HG02973 (cell line): ENCODE measurements at regions not wholly inside any gene's neighbourhood (a gene's known extent, or its start where the extent isn't known, plus 50 kb on each side); places are given as distances from the start of the nearest gene placed in this dataset.
"Not testable (repeated sequence)": the region's sequence is repeated elsewhere in the genome, so short reads cannot be mapped to it uniquely, and the experiment has no call there.

Experiments used
- ATAC-seq: cut with Tn5 transposase; IDR thresholded peaks from one replicate; pipeline ENCODE4 v1.9.1; 2021; ENCODE audit warnings: moderate library complexity; ENCODE audit not compliant: unreplicated experiment

DNA sequence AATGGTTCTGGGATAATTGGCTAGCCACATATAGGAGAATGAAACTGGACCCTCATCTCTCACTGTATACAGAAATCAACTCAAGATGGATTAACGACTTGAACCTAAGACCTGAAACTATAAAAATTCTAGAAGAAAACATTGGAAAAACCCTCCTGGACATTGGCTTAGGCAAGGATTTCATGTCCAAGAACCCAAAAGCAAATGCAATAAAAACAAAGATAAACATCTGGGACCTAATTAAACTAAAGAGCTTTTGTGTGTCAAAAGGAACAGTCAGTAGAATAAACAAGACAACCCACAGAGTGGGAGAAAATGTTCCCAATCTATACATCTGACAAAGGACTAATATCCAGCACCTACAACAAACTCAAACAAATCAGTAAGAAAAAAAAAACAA lies 524.3 kb upstream of the CADM1 start:
- ATAC-seq = not testable (repeated sequence)

- no peak for ATAC-seq
These were observed 495.2 kb upstream of the CADM1 start for GRCh38 chr11:115999437-115999836.

DNA sequence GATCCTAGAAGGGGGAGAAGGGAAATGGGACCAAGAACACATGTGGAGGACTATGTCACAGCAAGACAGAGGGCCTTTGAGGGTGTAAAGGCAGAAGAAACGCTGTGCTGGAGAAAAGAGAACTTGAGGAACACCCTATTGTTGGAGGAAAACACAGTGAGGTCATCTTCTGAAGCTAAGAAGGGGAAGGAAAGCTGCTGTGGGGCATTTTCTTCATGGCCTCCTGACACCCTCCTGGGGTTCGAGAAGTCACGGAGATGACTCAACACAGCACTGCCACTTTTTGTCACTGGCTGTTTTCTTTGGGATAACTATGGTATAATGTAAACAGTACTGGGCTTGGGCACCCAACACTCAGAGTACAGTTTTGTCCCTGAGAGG lies 492.6 kb upstream of the CADM1 start:
- peak; percentile 27 for ATAC-seq

GRCh38 chr11:115996125-115996807 lies 492.1 kb upstream of the CADM1 start:
- peak; percentile 96 for ATAC-seq

GRCh38 chr11:115993590-115993989 lies 489.4 kb upstream of the CADM1 start:
- ATAC-seq = no peak

GRCh38 chr11:115990004-115990447 lies 485.8 kb upstream of the CADM1 start:
- ATAC-seq = no peak

DNA sequence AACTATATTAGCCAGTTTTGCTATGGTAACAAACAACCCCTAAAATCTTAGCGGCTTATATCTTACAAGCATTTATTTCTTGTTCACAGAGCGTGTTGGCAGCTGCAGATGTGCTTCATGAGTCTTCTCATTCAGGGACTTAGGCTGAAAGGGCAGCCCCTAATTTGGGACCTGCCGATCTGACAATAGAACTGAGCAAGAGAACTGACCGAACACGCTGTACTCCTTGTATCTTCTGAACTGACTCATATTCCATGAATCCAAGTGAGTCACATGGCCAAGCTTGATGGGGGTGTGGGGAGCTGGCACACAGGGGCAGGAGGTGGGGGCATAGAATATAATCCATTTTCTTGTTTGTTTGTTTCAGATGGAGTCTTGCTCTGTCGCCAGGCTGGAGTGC lies 481.7 kb upstream of the CADM1 start:
- no peak for ATAC-seq

DNA sequence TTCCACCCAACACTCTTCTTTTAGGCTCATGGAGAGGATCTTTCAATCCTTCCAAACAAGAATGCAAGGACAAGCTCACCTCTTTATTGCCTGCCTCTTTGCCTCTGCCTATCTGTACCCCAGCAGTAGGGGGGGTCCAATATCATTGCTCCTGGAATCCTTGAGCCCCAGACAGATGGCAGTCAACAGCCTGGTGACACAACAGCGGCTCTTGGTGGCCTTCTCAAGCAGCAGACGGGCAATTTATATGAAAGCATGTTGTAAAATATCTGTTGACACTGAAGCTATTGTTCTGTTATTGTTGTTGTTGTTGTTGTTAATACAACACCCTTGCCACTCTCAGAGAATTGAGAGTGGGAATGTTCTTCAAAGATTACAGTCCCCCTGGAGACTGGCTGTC lies 480.0 kb upstream of the CADM1 start:
- no peak for ATAC-seq

GRCh38 chr11:115982666-115983065 lies 478.5 kb upstream of the CADM1 start:
- ATAC-seq = no peak

DNA sequence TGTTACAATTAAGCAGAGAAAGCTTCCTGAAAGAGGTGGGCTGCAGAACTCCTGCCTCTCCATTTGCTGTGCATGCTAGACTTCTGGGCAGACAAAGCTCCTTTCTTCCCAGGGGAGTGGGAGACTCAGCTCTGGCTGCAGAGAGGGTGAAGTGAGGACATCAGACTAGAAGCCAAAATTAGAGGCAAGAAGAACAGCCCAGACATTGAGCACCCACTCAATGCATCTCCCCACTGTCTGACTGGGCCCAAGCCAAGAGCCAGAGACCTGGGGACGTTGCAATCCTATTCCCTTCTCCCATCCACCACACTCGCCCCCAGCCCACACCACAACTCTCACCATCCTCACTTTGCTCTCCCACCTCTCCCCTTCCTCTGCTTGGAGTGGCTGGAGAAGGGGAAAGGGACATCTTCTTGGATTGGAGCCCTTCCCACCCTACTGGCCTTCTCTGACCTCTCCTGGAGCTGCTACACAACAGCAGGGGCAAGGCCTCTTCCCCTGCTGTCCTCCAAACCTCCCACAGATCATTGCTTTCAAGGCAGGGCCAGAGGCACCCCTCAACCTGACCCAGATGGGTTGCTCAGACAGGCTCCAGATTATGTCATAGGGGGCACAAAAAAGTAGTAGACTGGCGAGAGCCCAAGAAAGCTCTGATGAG lies 477.7 kb upstream of the CADM1 start:
- no peak for ATAC-seq

- no peak for ATAC-seq
These were observed 476.9 kb upstream of the CADM1 start for GRCh38 chr11:115981104-115981481.

DNA sequence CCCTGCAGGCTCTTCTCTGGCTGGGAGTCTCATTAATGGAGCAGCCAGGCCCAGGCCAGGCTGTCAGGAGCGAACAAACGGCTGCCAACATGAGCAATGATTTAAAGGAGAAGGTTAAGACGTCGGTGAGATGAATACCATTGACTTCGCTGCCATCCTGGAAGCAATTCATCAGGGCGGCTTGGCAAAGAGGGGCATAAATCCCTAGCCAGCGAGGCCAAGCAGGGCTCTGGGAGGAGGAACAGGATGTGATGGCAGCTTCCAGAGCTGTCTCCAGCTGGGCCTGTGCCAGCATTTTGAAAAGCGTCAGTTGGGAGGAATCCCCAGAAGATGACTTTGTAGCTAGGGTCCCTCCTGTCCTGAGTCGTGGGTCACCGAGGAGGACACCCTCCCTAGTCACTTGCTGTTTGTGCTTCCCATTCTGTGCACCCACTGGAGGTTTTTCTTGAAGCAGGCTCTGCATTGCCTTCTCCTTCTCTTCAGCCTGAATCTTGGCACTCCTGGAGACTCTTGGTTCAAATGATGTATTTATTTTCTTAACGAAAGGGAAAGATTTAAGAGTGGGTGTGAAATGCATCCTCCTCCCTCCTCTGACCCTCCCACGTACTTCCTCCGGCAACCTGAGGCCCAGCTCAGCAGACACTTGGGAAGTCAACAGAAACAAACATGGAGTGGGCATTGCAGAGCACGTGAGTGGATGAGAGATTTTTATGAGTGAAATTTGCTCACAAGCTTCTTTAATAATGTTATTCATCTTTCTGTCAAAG lies 476.3 kb upstream of the CADM1 start:
- no peak for ATAC-seq

GRCh38 chr11:115974703-115975102 lies 470.5 kb upstream of the CADM1 start:
- ATAC-seq = no peak

GRCh38 chr11:115967203-115967602 lies 463.0 kb upstream of the CADM1 start:
- ATAC-seq = not testable (repeated sequence)

DNA sequence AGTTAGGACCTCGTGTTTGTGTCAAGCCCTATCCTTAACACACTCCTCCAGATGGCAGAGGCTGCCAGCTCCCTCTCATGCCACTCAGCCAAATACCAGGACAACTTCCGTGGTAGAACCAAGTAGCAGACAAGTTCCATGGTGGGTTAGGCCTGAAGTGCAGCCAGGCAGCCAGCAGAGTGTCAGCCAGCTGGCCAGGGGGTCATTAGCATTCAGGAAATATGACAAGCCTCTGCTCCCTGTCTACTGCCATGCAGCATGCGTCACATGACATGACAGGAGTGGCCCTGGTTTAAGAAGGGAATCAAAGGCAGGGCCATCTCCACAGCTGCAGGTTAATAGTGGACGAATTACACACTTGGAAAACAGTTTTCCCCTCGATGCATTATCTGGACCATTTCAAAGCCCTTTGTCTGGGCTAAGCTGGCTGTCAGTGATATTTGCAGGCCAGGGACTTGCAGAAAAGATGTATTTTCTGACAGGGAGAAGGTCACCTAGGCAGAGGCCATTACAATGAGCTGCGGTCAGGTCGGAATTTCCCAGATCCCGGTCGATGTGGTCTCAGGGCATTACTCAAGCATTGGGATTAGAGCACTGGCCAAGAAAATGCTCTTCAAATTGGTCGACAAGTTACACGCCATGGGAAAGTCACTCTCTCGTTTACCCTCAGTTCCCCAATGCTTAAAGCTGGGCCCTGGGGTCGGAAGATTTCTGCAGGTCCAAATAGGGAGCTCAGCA lies 461.7 kb upstream of the CADM1 start:
- no peak for ATAC-seq

DNA sequence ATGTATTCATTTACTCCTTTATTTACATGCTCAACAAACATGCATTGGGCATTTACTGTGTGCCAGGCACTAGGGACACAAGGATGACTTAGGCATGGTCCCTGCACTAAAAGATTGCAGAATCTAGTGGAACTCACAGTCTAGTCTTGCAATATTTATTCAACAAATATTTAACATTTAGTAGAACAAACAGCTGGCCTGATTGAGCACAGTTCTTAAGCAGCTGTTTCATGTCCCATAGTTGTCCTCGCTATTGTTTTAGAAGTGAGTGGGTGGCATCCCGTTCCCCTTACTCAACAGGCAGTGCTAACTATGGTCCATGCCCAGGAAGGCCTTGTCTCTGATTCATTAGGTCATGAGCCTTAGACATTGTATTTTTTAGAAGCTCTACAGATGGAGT lies 459.9 kb upstream of the CADM1 start:
- ATAC-seq = no peak

DNA sequence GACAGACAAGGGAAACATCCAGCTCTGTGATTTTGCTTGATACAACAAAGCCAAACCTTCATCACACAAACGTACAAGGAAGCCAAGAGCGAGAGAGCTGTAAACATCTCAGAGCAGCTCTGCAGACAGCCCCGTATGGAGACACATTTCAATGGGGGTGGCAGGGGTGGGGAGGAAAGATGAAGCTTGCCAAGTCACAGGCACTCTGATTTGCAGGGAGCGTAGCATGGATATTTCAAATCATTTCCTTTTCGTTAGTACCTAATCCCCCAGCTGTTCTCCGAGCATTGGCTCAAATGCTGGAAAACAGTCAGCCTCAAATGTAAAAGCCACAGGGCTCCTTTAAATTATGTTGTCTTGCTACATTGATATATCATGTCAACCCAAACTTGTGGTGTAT lies 458.9 kb upstream of the CADM1 start:
- ATAC-seq = no peak

GRCh38 chr11:115961159-115962003 lies 457.2 kb upstream of the CADM1 start:
- no peak for ATAC-seq

DNA sequence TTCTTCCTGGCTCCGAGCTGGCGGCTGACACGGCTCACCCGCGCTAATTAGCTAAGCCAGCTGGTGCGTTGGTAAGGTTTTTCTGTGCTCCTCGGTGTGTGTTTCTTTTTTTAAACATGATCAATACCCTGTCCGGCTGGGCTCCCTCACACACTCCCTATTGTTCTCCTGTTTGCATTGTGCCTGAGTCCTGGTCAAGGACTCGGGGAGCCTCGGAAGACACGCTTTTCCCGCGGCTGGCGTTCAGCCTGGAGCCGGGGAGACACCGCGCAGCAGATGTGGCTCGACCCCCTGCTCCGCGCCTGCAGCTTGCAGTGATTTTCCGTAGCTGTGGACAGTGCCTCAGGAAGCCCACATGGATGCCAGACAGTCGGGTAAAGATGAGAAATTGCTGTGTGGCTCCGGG lies 454.9 kb upstream of the CADM1 start:
- ATAC-seq = no peak
